Neutrophil (primary cell): ENCODE measurements at regions not wholly inside any gene's neighbourhood (a gene's known extent, or its start where the extent isn't known, plus 50 kb on each side); places are given as distances from the start of the nearest gene placed in this dataset.

Experiments used
- H3K27ac ChIP-seq: fragments of 200-600 bp; sonication (generic); 2 replicates; pipeline ENCODE4 v1.5.1; 2016; ENCODE audit warnings: mild to moderate bottlenecking, moderate library complexity
- H3K27me3 ChIP-seq: fragments of 200-600 bp; sonication (generic); 2 replicates; pipeline ENCODE4 v1.6.0; 2016; ENCODE audit warnings: mild to moderate bottlenecking
- H3K36me3 ChIP-seq: fragments of 200-600 bp; sonication (generic); 2 replicates; pipeline ENCODE4 v1.5.1; 2017
- H3K4me1 ChIP-seq, 2 experiments: fragments of 200-600 bp in 1 of 2; sonication (generic) in 1 of 2; 1 replicate in 1 of 2; 2 replicates in 1 of 2; pipeline versions ENCODE4 v1.5.1 to v1.6.1; 2013 to 2016; ENCODE audit warnings: low read depth in 1 of 2, low read length in 1 of 2, mild to moderate bottlenecking in 1 of 2, moderate library complexity in 1 of 2; ENCODE audit not compliant: control insufficient read depth in 1 of 2, insufficient read depth in 1 of 2
- H3K4me3 ChIP-seq, 2 experiments: fragments of 200-600 bp in 1 of 2; sonication (generic) in 1 of 2; 1 replicate in 1 of 2; 2 replicates in 1 of 2; pipeline ENCODE4 v1.5.1; 2013 to 2016; ENCODE audit warnings: low read depth in 1 of 2, low read length in 1 of 2, mild to moderate bottlenecking in 1 of 2, moderate library complexity in 1 of 2
- H3K9me3 ChIP-seq: fragments of 200-600 bp; sonication (generic); 2 replicates; pipeline ENCODE4 v1.5.1; 2016
- TF ChIP-seq, protein P1 (sequence below): fragments of 200-600 bp; sonication (generic); IDR thresholded peaks from 2 replicates; pipeline ENCODE4 v1.5.1; 2016; ENCODE audit warnings: antibody characterized with exemption

DNA sequence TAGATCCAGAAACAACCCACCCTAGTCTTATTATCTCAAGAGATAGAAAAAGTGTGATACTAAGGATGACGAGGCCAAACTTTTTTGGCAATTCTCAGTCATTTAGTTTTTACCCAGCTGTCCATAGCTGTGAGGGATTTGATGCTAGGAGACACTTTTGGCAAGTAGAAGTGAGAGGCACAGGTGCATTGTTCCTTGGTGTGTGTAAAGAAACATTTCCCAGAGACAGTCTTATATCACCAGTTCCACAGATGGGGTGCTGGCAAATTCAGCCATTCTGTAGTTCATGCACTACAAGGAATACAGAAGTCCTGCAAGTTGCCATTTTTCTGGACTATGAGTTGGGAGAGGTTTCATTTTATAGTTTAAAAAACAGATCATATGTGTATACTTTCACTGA is 403.3 kb upstream of the GHITM start:
- Histone ChIP-seq H3K4me1 (no peaks in the 10 kb centered on the region), H3K27ac (no peak overlapping the region), H3K27me3 (no peaks in the 10 kb centered on the region), H3K9me3 (no peaks in the 10 kb centered on the region), H3K36me3 (no peaks in the 10 kb centered on the region), H3K4me3 (no peak overlapping the region)
- TF ChIP-seq, protein P1, sequence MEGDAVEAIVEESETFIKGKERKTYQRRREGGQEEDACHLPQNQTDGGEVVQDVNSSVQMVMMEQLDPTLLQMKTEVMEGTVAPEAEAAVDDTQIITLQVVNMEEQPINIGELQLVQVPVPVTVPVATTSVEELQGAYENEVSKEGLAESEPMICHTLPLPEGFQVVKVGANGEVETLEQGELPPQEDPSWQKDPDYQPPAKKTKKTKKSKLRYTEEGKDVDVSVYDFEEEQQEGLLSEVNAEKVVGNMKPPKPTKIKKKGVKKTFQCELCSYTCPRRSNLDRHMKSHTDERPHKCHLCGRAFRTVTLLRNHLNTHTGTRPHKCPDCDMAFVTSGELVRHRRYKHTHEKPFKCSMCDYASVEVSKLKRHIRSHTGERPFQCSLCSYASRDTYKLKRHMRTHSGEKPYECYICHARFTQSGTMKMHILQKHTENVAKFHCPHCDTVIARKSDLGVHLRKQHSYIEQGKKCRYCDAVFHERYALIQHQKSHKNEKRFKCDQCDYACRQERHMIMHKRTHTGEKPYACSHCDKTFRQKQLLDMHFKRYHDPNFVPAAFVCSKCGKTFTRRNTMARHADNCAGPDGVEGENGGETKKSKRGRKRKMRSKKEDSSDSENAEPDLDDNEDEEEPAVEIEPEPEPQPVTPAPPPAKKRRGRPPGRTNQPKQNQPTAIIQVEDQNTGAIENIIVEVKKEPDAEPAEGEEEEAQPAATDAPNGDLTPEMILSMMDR: no peak

DNA sequence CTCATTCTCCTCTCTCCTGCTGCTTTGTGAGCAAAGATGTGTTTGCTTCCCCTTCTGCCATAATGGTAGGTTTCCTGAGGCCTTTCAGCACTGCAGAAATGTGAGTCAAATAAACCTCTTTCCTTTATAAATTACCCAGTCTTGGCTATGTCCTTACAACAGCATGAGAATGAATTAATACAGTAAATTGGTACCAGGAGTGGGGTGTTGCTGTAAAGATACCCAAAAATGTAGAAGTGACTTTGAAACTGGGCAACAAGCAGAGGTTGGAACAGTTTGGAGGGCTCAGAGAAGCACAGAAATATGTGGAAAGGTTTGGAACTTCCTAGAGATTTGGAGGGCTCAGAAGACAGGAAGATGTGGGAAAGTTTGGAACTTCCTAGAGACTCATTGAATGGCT is 388.7 kb upstream of the GHITM start:
- H3K27ac ChIP-seq: no peak overlapping the region
- TF ChIP-seq, protein P1: no peak
- H3K4me1 ChIP-seq: no peaks in the 10 kb centered on the region
- no peak overlapping the region for H3K4me3 ChIP-seq
- H3K36me3 ChIP-seq: no peaks in the 10 kb centered on the region
- no peaks in the 10 kb centered on the region for H3K9me3 ChIP-seq
- H3K27me3 ChIP-seq: no peaks in the 10 kb centered on the region

DNA sequence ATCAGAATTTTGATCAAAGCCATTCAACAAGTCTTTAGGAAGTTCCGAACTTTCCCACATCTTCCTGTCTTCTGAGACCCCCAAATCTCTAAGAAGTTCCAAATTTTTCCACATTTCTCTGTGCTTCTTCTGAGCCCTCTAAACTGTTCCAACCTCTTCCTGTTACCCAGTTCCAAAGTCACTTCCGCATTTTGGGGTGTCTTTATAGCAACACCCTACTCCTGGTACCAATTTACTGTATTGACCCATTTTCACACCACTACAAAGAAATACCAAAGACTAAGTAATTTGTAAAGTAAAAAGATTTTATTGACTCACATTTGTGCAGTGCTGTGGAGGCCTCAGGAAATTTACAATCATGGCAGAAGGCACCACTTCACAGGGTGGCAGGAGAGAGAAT is 385.8 kb upstream of the GHITM start:
- Histone ChIP-seq H3K27me3 (no peaks in the 10 kb centered on the region), H3K36me3 (no peaks in the 10 kb centered on the region), H3K27ac (no peak overlapping the region), H3K9me3 (no peaks in the 10 kb centered on the region), H3K4me3 (no peak overlapping the region), H3K4me1 (no peaks in the 10 kb centered on the region)
- TF ChIP-seq, protein P1: no peak

DNA sequence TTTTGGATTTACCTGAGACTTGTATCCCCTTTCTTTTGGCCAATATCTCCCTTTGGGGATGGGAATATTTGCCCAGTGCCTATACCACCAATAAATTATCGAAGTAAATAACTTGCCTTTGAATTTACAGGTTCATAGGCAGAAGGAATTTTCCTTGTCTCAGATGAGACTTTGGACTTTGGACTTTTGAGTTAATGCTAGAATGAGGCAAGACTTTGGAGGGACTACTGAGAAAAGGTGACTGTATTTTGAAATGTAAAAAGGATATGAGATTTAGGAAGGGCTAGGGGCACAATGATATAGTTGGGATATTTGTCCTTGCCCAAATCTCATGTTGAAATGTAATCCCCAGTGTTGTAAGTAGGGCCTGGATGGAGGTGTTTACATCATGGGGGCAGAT is 384.5 kb upstream of the GHITM start:
- H3K27me3 ChIP-seq: no peaks in the 10 kb centered on the region
- no peaks in the 10 kb centered on the region for H3K4me1 ChIP-seq
- H3K4me3 ChIP-seq: no peak overlapping the region
- H3K27ac ChIP-seq: no peak overlapping the region
- no peaks in the 10 kb centered on the region for H3K36me3 ChIP-seq
- no peaks in the 10 kb centered on the region for H3K9me3 ChIP-seq
- TF ChIP-seq, protein P1: no peak

DNA sequence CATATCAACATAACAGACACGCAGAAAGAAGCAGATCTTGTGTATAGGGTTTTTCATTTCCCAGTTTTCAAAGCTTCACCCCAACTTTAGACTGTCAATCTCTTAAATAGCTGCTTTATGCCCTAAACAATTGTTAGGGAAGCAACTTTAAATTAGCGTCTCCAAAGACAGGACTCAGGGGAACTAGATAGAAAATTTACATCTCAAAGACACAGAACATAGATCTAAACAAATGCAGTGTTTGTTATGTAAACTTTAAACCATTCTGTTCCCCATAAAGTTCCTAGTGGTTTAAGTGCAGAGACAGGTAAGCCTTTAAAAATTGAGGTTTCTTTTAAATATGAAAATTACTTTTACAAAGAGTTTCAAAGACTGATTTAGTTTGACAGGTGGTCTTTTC is 379.2 kb upstream of the GHITM start:
- no peak overlapping the region for H3K27ac ChIP-seq
- H3K4me3 ChIP-seq: no peak overlapping the region
- TF ChIP-seq, protein P1: no peak
- H3K27me3 ChIP-seq: no peaks in the 10 kb centered on the region
- H3K9me3 ChIP-seq: no peaks in the 10 kb centered on the region
- H3K36me3 ChIP-seq: no peaks in the 10 kb centered on the region
- H3K4me1 ChIP-seq: no peaks in the 10 kb centered on the region

DNA sequence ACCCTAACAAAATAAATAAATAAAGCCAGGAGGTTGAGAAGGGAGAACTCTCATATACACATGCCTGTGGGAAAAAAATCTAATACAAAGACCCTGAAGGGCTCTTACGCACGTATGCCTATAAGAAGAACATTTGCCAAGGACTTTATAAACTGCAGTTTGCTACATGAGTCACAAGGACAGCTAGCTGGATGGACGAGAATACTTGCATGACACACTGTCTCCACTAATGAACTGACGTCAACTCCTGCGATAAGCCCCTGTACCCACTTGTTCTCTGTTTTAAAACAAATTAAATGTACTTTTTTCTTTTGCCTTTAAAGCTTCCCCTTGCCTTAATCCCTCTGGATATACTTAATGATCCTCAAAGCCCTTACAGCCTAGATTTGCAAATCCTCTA is 374.6 kb upstream of the GHITM start:
- Histone ChIP-seq H3K9me3 (no peaks in the 10 kb centered on the region), H3K4me1 (no peaks in the 10 kb centered on the region), H3K27ac (no peak overlapping the region), H3K27me3 (no peaks in the 10 kb centered on the region), H3K4me3 (no peak overlapping the region), H3K36me3 (no peaks in the 10 kb centered on the region)
- TF ChIP-seq, protein P1: no peak
